HCT116 (cell line): ENCODE measurements at regions not wholly inside any gene's neighbourhood (a gene's known extent, or its start where the extent isn't known, plus 50 kb on each side); places are given as distances from the start of the nearest gene placed in this dataset.

Source experiments
- ATAC-seq: fragments of 200-7000 bp; cut with Tn5 transposase; 2 replicates; pipeline ENCODE4 v1.9.1; 2020; ENCODE audit warnings: mild to moderate bottlenecking, moderate library complexity
- BruUV-seq: library from RNA; stranded (reverse); fragments of 400-500 nt; replicated peaks from 2 replicates; lab custom pipeline; 2021; lab: Mats Ljungman, UMichigan
- CTCF ChIA-PET: fragments of 300-600 bp; sonication (Branson Sonifier 250); formaldehyde crosslinking; loops from one replicate; lab custom pipeline; 2021; ENCODE audit warnings: antibody characterized with exemption; lab: Charles Lee
- POLR2A ChIA-PET: fragments of 300-600, 350-600 bp; sonication (Branson Sonifier 250); formaldehyde crosslinking; loops from one replicate; lab custom pipeline; 2021; ENCODE audit warnings: antibody characterized with exemption; lab: Charles Lee
- RAD21 ChIA-PET, 2 experiments: fragments of 300-600 bp; sonication (Branson Sonifier 250); formaldehyde crosslinking; loops; one replicate each; lab custom pipeline; 2023; ENCODE audit warnings: low total read pairs in 2 of 2; ENCODE audit not compliant: uncharacterized antibody in 2 of 2, unreplicated experiment in 2 of 2, low non-redundant PET in 1 of 2; lab: Charles Lee
- DNase-seq: peaks from one replicate; pipeline ENCODE4 v3.0.0-alpha.2; 2010; ENCODE audit warnings: low read depth, low spot score
- H2AFZ ChIP-seq: fragments of 200-600 bp; shearing (Covaris generic), sonication (generic); 2 replicates; pipeline ENCODE4 v1.6.1; 2017; ENCODE audit warnings: low read depth, mixed run types, mixed read lengths, antibody characterized with exemption, low read length; ENCODE audit not compliant: poor library complexity, severe bottlenecking
- H3K27ac ChIP-seq: 2 replicates; pipeline ENCODE4 v1.5.1; 2012; ENCODE audit warnings: low read depth, low read length
- H3K27me3 ChIP-seq: fragments of 200-600 bp; sonication (generic); 2 replicates; pipeline ENCODE4 v1.6.1; 2016; ENCODE audit warnings: mixed run types, low read length, mixed read lengths; ENCODE audit not compliant: insufficient read depth
- H3K36me3 ChIP-seq, 2 experiments: fragments of 200-500 bp in 1 of 2; fragments of 200-600 bp in 1 of 2; sonication (Bioruptor generic) in 1 of 2; sonication (generic) in 1 of 2; 2 replicates each; pipeline versions ENCODE4 v1.5.1 to v1.6.1; 2014 to 2016; ENCODE audit warnings: low read length in 2 of 2, inconsistent platforms in 1 of 2, mixed read lengths in 1 of 2, mixed run types in 1 of 2; ENCODE audit not compliant: insufficient read depth in 2 of 2, control insufficient read depth in 1 of 2
- H3K4me1 ChIP-seq, 2 experiments: fragments of 200-600 bp in 1 of 2; sonication (generic) in 1 of 2; 2 replicates each; pipeline versions ENCODE4 v1.5.1 to v1.6.1; 2012 to 2017; ENCODE audit warnings: low read length in 2 of 2, inconsistent platforms in 1 of 2, mild to moderate bottlenecking in 1 of 2, mixed read lengths in 1 of 2, mixed run types in 1 of 2, moderate library complexity in 1 of 2; ENCODE audit not compliant: insufficient read depth in 2 of 2, control insufficient read depth in 1 of 2
- H3K4me2 ChIP-seq: fragments of 200-600 bp; sonication (generic); 2 replicates; pipeline ENCODE4 v1.6.1; 2017; ENCODE audit warnings: mixed run types, low read length, mixed read lengths
- H3K4me3 ChIP-seq, 2 experiments: fragments of 200-600 bp in 1 of 2; sonication (generic) in 1 of 2; replicated peaks in 1 of 2; 2 replicates each; pipeline ENCODE4 v1.5.1; 2011 to 2016; ENCODE audit warnings: low read length in 2 of 2, control low read depth in 1 of 2, low read depth in 1 of 2, mild to moderate bottlenecking in 1 of 2, mixed read lengths in 1 of 2, mixed run types in 1 of 2
- H3K79me2 ChIP-seq: fragments of 200-600 bp; sonication (generic); 2 replicates; pipeline ENCODE4 v1.6.1; 2017; ENCODE audit warnings: mild to moderate bottlenecking, mixed run types, low read length, moderate library complexity, mixed read lengths; ENCODE audit not compliant: insufficient read depth
- H3K9ac ChIP-seq: fragments of 200-600 bp; sonication (generic); 2 replicates; pipeline ENCODE4 v1.6.1; 2016; ENCODE audit warnings: low read length, mixed read lengths
- H3K9me2 ChIP-seq: fragments of 200-600 bp; sonication (generic), shearing (Covaris generic); 2 replicates; pipeline ENCODE4 v1.6.1; 2017; ENCODE audit warnings: mixed run types, mild to moderate bottlenecking, moderate library complexity; ENCODE audit not compliant: insufficient read depth
- H3K9me3 ChIP-seq, 2 experiments: fragments of 200-500 bp in 1 of 2; fragments of 200-600 bp in 1 of 2; sonication (Bioruptor generic) in 1 of 2; sonication (generic) in 1 of 2; 2 replicates each; pipeline ENCODE4 v1.6.1; 2014 to 2017; ENCODE audit warnings: low read length in 2 of 2, mixed read lengths in 2 of 2, inconsistent platforms in 1 of 2, low read depth in 1 of 2, mild to moderate bottlenecking in 1 of 2, mixed run types in 1 of 2, moderate library complexity in 1 of 2; ENCODE audit not compliant: control insufficient read depth in 1 of 2, insufficient read depth in 1 of 2
- H4K20me1 ChIP-seq: fragments of 200-600 bp; sonication (generic), shearing (Covaris generic); 2 replicates; pipeline ENCODE4 v1.6.1; 2017; ENCODE audit warnings: mixed run types, mild to moderate bottlenecking, moderate library complexity; ENCODE audit not compliant: insufficient read depth
- EGR1 ChIP-seq: IDR thresholded peaks from 2 replicates; pipeline ENCODE4 v1.6.1; 2012; ENCODE audit warnings: low read depth
- EZH2 ChIP-seq: fragments of 200-600 bp; sonication (generic); IDR thresholded peaks from 2 replicates; pipeline ENCODE4 v1.6.1; 2017; ENCODE audit warnings: antibody characterized with exemption, mixed run types
- FOSL1 ChIP-seq: IDR thresholded peaks from 2 replicates; pipeline ENCODE4 v1.6.1; 2012; ENCODE audit warnings: low read depth
- JUND ChIP-seq: IDR thresholded peaks from 2 replicates; pipeline ENCODE4 v1.6.1; 2012
- POLR2AphosphoS5 ChIP-seq: IDR thresholded peaks from 2 replicates; pipeline ENCODE4 v1.6.1; 2011; ENCODE audit warnings: mild to moderate bottlenecking, low read depth, low read length, moderate library complexity
- RAD21 ChIP-seq: IDR thresholded peaks from 2 replicates; pipeline ENCODE4 v1.6.1; 2012; ENCODE audit warnings: low read depth, mild to moderate bottlenecking
- SP1 ChIP-seq: IDR thresholded peaks from 2 replicates; pipeline ENCODE4 v1.6.1; 2012; ENCODE audit warnings: low read depth
- TCF7L2 ChIP-seq: IDR thresholded peaks from 2 replicates; pipeline ENCODE4 v1.7.0; 2011; ENCODE audit warnings: borderline replicate concordance, inconsistent platforms; ENCODE audit not compliant: insufficient read depth, insufficient read length; ENCODE audit errors: extremely low read depth
- YY1 ChIP-seq: IDR thresholded peaks from 2 replicates; pipeline ENCODE4 v1.6.1; 2011; ENCODE audit warnings: low read length, low read depth, moderate library complexity, mild to moderate bottlenecking; ENCODE audit not compliant: insufficient replicate concordance; ENCODE audit errors: extremely low read depth
- ZFX ChIP-seq: fragments of 450-650 bp; IDR thresholded peaks from 2 replicates; pipeline ENCODE4 v1.6.1; 2017
- ZNF274 ChIP-seq: fragments of 200-500 bp; sonication (Bioruptor generic); IDR thresholded peaks from 2 replicates; pipeline ENCODE4 v1.6.1; 2014; ENCODE audit warnings: mild to moderate bottlenecking, low read depth, low read length, inconsistent platforms
- intact Hi-C: fragments of 100-400 bp; cut with micrococcal nuclease; formaldehyde crosslinking; loops from 2 replicates; pipeline ENCODE4 v1.10.0; 2022
- TF ChIP-seq, protein P1 (sequence below), 3 experiments: fragments of 200-600 bp in 1 of 3; sonication (generic) in 1 of 3; IDR thresholded peaks in 2 of 3; conservative IDR thresholded peaks in 1 of 3; 2 replicates each; pipeline ENCODE4 v1.5.1; 2012 to 2017; ENCODE audit warnings: low read depth in 2 of 3, low read length in 2 of 3, antibody characterized with exemption in 1 of 3, borderline replicate concordance in 1 of 3, control low read depth in 1 of 3, mild to moderate bottlenecking in 1 of 3, mixed read lengths in 1 of 3, mixed run types in 1 of 3, moderate library complexity in 1 of 3; ENCODE audit not compliant: insufficient read depth in 1 of 3
- TF ChIP-seq, protein P2 (sequence below): IDR thresholded peaks from 2 replicates; pipeline ENCODE4 v1.6.1; 2011; ENCODE audit warnings: mild to moderate bottlenecking, low read length, moderate library complexity; ENCODE audit not compliant: insufficient replicate concordance; ENCODE audit errors: extremely low read depth
- TF ChIP-seq, protein P3 (sequence below): IDR thresholded peaks from 2 replicates; pipeline ENCODE4 v1.6.1; 2012
- TF ChIP-seq, protein P4 (sequence below): IDR thresholded peaks from 2 replicates; pipeline ENCODE4 v1.6.1; 2012

DNA sequence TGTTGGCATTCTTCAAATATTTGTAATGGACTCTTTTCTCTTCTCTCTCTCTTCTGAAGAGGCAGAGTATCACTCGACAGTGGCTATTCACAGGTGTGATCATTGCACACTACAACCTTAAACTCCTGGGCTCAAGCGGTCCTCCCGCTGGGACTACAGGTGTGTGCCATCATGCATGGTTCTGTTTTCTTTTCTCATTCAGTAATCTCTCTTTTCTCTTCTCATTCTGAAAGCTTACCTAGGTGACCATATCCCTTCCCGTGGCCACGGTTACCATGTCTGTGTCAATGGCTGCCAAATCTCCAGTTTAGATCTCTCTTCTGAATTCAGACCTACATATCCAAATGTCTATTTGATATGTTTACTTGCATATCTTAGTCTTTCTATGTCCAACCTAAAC, 96.3 kb downstream of the SOX2 start:
- RAD21 ChIA-PET = no interaction called here
- no peaks in the 10 kb centered on the region for H3K9me3 ChIP-seq
- no peaks in the 10 kb centered on the region for H3K9me2 ChIP-seq
- POLR2A ChIA-PET = no interaction called here
- intact Hi-C loops = no loop called here
- BruUV-seq = no TSS peak
- CTCF ChIA-PET = no interaction called here
- TF ChIP-seq TCF7L2 = no peak
- TF ChIP-seq, all 23 proteins: peak for 0
- Histone ChIP-seq H3K79me2 (no peaks in the 10 kb centered on the region), H3K4me2 (no peak overlapping the region), H3K27me3 (no peaks in the 10 kb centered on the region), H2AFZ (no peak overlapping the region), H3K36me3 (no peaks in the 10 kb centered on the region), H3K9ac (no peak overlapping the region), H3K4me3 (no peak overlapping the region), H3K4me1 (no peaks in the 10 kb centered on the region), H4K20me1 (no peaks in the 10 kb centered on the region), H3K27ac (no peak overlapping the region)
- no peak for DNase-seq
- ATAC-seq = no peak

DNA sequence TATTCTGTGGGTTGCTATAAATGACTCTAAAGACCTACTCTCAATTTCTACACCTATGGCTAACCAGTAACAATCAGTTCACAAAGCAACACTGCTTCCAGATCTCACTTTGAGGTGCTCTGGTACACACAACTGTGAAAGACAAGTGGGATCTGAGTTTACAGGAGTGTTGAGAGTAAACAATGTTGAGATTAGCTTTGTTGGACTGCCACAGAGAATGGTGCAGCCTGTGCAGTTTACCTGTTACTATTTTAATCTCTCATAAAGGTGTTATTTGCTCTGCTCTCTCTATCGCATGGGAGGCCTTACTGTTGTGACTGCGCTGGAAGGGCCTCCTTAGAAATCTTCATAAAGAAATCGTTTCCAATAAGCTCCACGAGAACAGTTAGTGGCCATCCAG, 112.0 kb downstream of the SOX2 start:
- H3K36me3 ChIP-seq = no peaks in the 10 kb centered on the region

More for the DNA sequence above, 112.0 kb downstream of the SOX2 start:
- H3K4me2 ChIP-seq = no peak overlapping the region
- no peaks in the 10 kb centered on the region for H3K27me3 ChIP-seq
- ChIA-PET CTCF (no interaction called here), RAD21 (no interaction called here), POLR2A (no interaction called here)
- no peaks in the 10 kb centered on the region for H4K20me1 ChIP-seq
- TF ChIP-seq YY1 = no peak
- TF ChIP-seq SP1 = no peak
- TF ChIP-seq, protein P1, sequence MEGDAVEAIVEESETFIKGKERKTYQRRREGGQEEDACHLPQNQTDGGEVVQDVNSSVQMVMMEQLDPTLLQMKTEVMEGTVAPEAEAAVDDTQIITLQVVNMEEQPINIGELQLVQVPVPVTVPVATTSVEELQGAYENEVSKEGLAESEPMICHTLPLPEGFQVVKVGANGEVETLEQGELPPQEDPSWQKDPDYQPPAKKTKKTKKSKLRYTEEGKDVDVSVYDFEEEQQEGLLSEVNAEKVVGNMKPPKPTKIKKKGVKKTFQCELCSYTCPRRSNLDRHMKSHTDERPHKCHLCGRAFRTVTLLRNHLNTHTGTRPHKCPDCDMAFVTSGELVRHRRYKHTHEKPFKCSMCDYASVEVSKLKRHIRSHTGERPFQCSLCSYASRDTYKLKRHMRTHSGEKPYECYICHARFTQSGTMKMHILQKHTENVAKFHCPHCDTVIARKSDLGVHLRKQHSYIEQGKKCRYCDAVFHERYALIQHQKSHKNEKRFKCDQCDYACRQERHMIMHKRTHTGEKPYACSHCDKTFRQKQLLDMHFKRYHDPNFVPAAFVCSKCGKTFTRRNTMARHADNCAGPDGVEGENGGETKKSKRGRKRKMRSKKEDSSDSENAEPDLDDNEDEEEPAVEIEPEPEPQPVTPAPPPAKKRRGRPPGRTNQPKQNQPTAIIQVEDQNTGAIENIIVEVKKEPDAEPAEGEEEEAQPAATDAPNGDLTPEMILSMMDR (IDR thresholded peaks at IDR 0.05 in 2 of 3, conservative IDR thresholded peaks at IDR 0.05 in 1 of 3; ENCODE audit: borderline replicate concordance in 1 of 3, insufficient read depth in 1 of 3, low read depth in 2 of 3, low read length in 2 of 3) = no peak
- no peak for TF ChIP-seq RAD21
- TF ChIP-seq, protein P2, sequence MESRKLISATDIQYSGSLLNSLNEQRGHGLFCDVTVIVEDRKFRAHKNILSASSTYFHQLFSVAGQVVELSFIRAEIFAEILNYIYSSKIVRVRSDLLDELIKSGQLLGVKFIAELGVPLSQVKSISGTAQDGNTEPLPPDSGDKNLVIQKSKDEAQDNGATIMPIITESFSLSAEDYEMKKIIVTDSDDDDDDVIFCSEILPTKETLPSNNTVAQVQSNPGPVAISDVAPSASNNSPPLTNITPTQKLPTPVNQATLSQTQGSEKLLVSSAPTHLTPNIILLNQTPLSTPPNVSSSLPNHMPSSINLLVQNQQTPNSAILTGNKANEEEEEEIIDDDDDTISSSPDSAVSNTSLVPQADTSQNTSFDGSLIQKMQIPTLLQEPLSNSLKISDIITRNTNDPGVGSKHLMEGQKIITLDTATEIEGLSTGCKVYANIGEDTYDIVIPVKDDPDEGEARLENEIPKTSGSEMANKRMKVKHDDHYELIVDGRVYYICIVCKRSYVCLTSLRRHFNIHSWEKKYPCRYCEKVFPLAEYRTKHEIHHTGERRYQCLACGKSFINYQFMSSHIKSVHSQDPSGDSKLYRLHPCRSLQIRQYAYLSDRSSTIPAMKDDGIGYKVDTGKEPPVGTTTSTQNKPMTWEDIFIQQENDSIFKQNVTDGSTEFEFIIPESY = no peak
- TF ChIP-seq ZFX = no peak
- TF ChIP-seq TCF7L2 = no peak
- TF ChIP-seq FOSL1 = no peak
- TF ChIP-seq JUND = no peak
- no peak for TF ChIP-seq EGR1
- TF ChIP-seq, protein P3, sequence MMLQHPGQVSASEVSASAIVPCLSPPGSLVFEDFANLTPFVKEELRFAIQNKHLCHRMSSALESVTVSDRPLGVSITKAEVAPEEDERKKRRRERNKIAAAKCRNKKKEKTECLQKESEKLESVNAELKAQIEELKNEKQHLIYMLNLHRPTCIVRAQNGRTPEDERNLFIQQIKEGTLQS = no peak
- no peak for TF ChIP-seq ZNF274
- TF ChIP-seq POLR2AphosphoS5 = no peak
- TF ChIP-seq, protein P4, sequence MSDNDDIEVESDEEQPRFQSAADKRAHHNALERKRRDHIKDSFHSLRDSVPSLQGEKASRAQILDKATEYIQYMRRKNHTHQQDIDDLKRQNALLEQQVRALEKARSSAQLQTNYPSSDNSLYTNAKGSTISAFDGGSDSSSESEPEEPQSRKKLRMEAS = no peak
- TF ChIP-seq EZH2 = no peak
- H3K9me3 ChIP-seq = no peaks in the 10 kb centered on the region
- DNase-seq (no peak), ATAC-seq (no peak)
- intact Hi-C loops = no loop called here
- H3K79me2 ChIP-seq = no peaks in the 10 kb centered on the region
- no TSS peak for BruUV-seq
- H3K4me1 ChIP-seq = no peaks in the 10 kb centered on the region
- H3K4me3 ChIP-seq = no peak overlapping the region
- no peak overlapping the region for H2AFZ ChIP-seq
- no peaks in the 10 kb centered on the region for H3K9me2 ChIP-seq
- H3K27ac ChIP-seq = no peak overlapping the region
- H3K9ac ChIP-seq = no peak overlapping the region
